Endodermal cell (in vitro differentiated cells): ENCODE measurements at regions not wholly inside any gene's neighbourhood (a gene's known extent, or its start where the extent isn't known, plus 50 kb on each side); places are given as distances from the start of the nearest gene placed in this dataset.

Experiments
- DNase-seq: peaks from one replicate; pipeline ENCODE4 v3.0.0-alpha.2; 2017
- H3K27ac ChIP-seq: 2 replicates; pipeline ENCODE4 v1.5.1; 2013; ENCODE audit warnings: mild to moderate bottlenecking, low read depth, low read length, moderate library complexity
- H3K27me3 ChIP-seq: 2 replicates; pipeline ENCODE4 v1.6.1; 2013; ENCODE audit warnings: mild to moderate bottlenecking, low read length, moderate library complexity; ENCODE audit not compliant: insufficient read depth, control insufficient read depth, poor library complexity, severe bottlenecking
- H3K36me3 ChIP-seq: 2 replicates; pipeline ENCODE4 v1.7.0; 2013; ENCODE audit warnings: mild to moderate bottlenecking, low read length, moderate library complexity; ENCODE audit not compliant: control insufficient read depth, insufficient read depth
- H3K4me1 ChIP-seq: one replicate; pipeline ENCODE4 v1.7.0; 2013; ENCODE audit warnings: low read length; ENCODE audit not compliant: control insufficient read depth, insufficient read depth
- H3K4me3 ChIP-seq: 2 replicates; pipeline ENCODE4 v1.5.1; 2013; ENCODE audit warnings: mild to moderate bottlenecking, low read length, moderate library complexity
- H3K9ac ChIP-seq: 2 replicates; pipeline ENCODE4 v1.6.1; 2013; ENCODE audit warnings: mild to moderate bottlenecking, low read length, moderate library complexity; ENCODE audit not compliant: poor library complexity, severe bottlenecking; ENCODE audit errors: extremely low read depth
- H3K9me3 ChIP-seq: 2 replicates; pipeline ENCODE4 v1.6.1; 2013; ENCODE audit warnings: mild to moderate bottlenecking, low read length, moderate library complexity; ENCODE audit not compliant: control insufficient read depth
- H3K27ac Mint-ChIP-seq: 2 replicates; pipeline ENCODE4 v1.8.0; 2020; ENCODE audit warnings: mixed read lengths
- H3K27me3 Mint-ChIP-seq: 2 replicates; pipeline ENCODE4 v1.8.0; 2021; ENCODE audit warnings: mild to moderate bottlenecking, mixed read lengths; ENCODE audit not compliant: insufficient read depth
- H3K36me3 Mint-ChIP-seq: 2 replicates; pipeline ENCODE4 v1.8.0; 2020; ENCODE audit warnings: low read depth, mixed read lengths
- H3K4me1 Mint-ChIP-seq: 2 replicates; pipeline ENCODE4 v1.8.0; 2020; ENCODE audit warnings: mixed read lengths
- H3K4me3 Mint-ChIP-seq: 2 replicates; pipeline ENCODE4 v1.8.0; 2020; ENCODE audit warnings: mild to moderate bottlenecking, moderate library complexity, mixed read lengths
- H3K9me3 Mint-ChIP-seq: 2 replicates; pipeline ENCODE4 v1.8.0; 2020; ENCODE audit warnings: mild to moderate bottlenecking, mixed read lengths
- CTCF ChIP-seq: fragments of 200-600 bp; sonication (generic); conservative IDR thresholded peaks from 2 replicates; pipeline ENCODE4 v1.5.0; 2021; ENCODE audit warnings: antibody characterized with exemption, mild to moderate bottlenecking
- WGBS, 2 experiments: methylation state at CpG; one replicate each; pipeline versions ENCODE4 v1.1.5 to v1.1.7; 2013; ENCODE audit warnings: missing lambda C conversion rate in 2 of 2, mixed read lengths in 1 of 2; ENCODE audit not compliant: insufficient coverage in 1 of 2, insufficient read length in 1 of 2; 5-methylcytosine and 5-hydroxymethylcytosine counted together

- Histone ChIP-seq H3K36me3 (no peaks in the 10 kb centered on the region), H3K27me3 (no peaks in the 10 kb centered on the region), H3K9ac (no peak overlapping the region), H3K4me1 (no peaks in the 10 kb centered on the region), H3K9me3 (no peaks in the 10 kb centered on the region), H3K4me3 (no peak overlapping the region), H3K27ac (no peak overlapping the region)
- Mint-ChIP-seq H3K27ac (no peak overlapping the region), H3K9me3 (no peaks in the 10 kb centered on the region), H3K36me3 (no peaks in the 10 kb centered on the region), H3K4me3 (no peak overlapping the region), H3K4me1 (peaks cover 13% of the 10 kb centered on the region), H3K27me3 (peaks cover 4% of the 10 kb centered on the region)
- DNase-seq = peak; percentile 8
- no peak for TF ChIP-seq CTCF
- 96% methylated on average over 4 of the region's 4 CpGs; no CpG with 5 or more reads in 1 of the 2 experiments for WGBS, 2 experiments
Observed at GRCh38 chr20:24751551-24751950, 197.5 kb upstream of the CST7 start.

- 94 to 95% methylated on average over 5 to 6 of the region's 6 CpGs for WGBS, 2 experiments
- H3K36me3 Mint-ChIP-seq = no peaks in the 10 kb centered on the region
- H3K9me3 Mint-ChIP-seq = no peaks in the 10 kb centered on the region
Observed at GRCh38 chr20:24752612-24753011, 196.5 kb upstream of the CST7 start.

GRCh38 chr20:24753130-24753529 is 195.9 kb upstream of the CST7 start:
- Mint-ChIP-seq H3K4me1 (peaks cover 14% of the 10 kb centered on the region), H3K27me3 (peaks cover 4% of the 10 kb centered on the region), H3K9me3 (no peaks in the 10 kb centered on the region), H3K4me3 (no peak overlapping the region), H3K36me3 (no peaks in the 10 kb centered on the region), H3K27ac (no peak overlapping the region)
- peak; percentile 18 for DNase-seq
- no peaks in the 10 kb centered on the region for H3K36me3 ChIP-seq
- TF ChIP-seq CTCF = no peak
- 86 to 91% methylated on average over 4 of the region's 4 CpGs for WGBS, 2 experiments
- H3K4me3 ChIP-seq = no peak overlapping the region
- no peaks in the 10 kb centered on the region for H3K9me3 ChIP-seq
- H3K27ac ChIP-seq = no peak overlapping the region
- H3K9ac ChIP-seq = no peak overlapping the region
- H3K4me1 ChIP-seq = no peaks in the 10 kb centered on the region
- H3K27me3 ChIP-seq = no peaks in the 10 kb centered on the region

More at GRCh38 chr20:24752612-24753011, 196.5 kb upstream of the CST7 start:
- Histone ChIP-seq H3K4me3 (no peak overlapping the region), H3K9me3 (no peaks in the 10 kb centered on the region), H3K9ac (no peak overlapping the region), H3K4me1 (no peaks in the 10 kb centered on the region), H3K27me3 (no peaks in the 10 kb centered on the region), H3K27ac (no peak overlapping the region), H3K36me3 (no peaks in the 10 kb centered on the region)
- DNase-seq = peak; percentile 24
- TF ChIP-seq CTCF = no peak
- H3K27me3 Mint-ChIP-seq = peaks cover 4% of the 10 kb centered on the region
- H3K27ac Mint-ChIP-seq = no peak overlapping the region
- H3K4me1 Mint-ChIP-seq = peaks cover 14% of the 10 kb centered on the region
- no peak overlapping the region for H3K4me3 Mint-ChIP-seq
